OCI-LY7 (cell line): ENCODE measurements at regions not wholly inside any gene's neighbourhood (a gene's known extent, or its start where the extent isn't known, plus 50 kb on each side); places are given as distances from the start of the nearest gene placed in this dataset.

Experiments
- EZH2phosphoT487 ChIP-seq: fragments of 200-600 bp; sonication (generic); IDR thresholded peaks from 2 replicates; pipeline ENCODE4 v1.6.1; 2018; ENCODE audit warnings: low read depth, borderline replicate concordance, mild to moderate bottlenecking, mixed run types, antibody characterized with exemption, low read length, moderate library complexity, mixed read lengths
- TF ChIP-seq, protein P1 (sequence below): fragments of 200-600 bp; sonication (generic); conservative IDR thresholded peaks from 2 replicates; pipeline ENCODE4 v1.5.1; 2014; ENCODE audit warnings: mild to moderate bottlenecking, antibody characterized with exemption, low read length, moderate library complexity, mixed read lengths

DNA sequence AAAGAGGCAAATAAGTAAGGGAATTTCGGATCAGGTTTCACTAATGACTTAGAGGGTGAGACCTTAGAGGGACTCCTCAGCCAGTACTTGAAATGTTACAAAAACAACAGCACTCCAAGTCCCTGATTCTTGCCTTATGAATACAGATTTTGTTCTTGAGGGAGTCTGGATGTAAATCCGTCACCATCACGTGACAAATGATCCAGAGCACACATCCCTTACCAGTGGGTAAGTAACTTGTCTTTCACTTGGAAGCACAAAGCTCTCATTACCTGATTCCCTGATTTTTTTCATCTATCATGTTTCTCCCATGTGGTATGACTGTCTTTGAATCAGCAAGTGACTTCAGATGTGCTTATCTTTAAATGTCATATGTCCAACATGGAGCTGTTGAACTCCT is 595.3 kb upstream of the POU3F2 start:
- TF ChIP-seq, protein P1, sequence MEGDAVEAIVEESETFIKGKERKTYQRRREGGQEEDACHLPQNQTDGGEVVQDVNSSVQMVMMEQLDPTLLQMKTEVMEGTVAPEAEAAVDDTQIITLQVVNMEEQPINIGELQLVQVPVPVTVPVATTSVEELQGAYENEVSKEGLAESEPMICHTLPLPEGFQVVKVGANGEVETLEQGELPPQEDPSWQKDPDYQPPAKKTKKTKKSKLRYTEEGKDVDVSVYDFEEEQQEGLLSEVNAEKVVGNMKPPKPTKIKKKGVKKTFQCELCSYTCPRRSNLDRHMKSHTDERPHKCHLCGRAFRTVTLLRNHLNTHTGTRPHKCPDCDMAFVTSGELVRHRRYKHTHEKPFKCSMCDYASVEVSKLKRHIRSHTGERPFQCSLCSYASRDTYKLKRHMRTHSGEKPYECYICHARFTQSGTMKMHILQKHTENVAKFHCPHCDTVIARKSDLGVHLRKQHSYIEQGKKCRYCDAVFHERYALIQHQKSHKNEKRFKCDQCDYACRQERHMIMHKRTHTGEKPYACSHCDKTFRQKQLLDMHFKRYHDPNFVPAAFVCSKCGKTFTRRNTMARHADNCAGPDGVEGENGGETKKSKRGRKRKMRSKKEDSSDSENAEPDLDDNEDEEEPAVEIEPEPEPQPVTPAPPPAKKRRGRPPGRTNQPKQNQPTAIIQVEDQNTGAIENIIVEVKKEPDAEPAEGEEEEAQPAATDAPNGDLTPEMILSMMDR: no peak
- TF ChIP-seq EZH2phosphoT487: no peak
